ENCODE measurements at regions not wholly inside any gene's neighbourhood (a gene's known extent, or its start where the extent isn't known, plus 50 kb on each side); places are given as distances from the start of the nearest gene placed in this dataset.

DNA sequence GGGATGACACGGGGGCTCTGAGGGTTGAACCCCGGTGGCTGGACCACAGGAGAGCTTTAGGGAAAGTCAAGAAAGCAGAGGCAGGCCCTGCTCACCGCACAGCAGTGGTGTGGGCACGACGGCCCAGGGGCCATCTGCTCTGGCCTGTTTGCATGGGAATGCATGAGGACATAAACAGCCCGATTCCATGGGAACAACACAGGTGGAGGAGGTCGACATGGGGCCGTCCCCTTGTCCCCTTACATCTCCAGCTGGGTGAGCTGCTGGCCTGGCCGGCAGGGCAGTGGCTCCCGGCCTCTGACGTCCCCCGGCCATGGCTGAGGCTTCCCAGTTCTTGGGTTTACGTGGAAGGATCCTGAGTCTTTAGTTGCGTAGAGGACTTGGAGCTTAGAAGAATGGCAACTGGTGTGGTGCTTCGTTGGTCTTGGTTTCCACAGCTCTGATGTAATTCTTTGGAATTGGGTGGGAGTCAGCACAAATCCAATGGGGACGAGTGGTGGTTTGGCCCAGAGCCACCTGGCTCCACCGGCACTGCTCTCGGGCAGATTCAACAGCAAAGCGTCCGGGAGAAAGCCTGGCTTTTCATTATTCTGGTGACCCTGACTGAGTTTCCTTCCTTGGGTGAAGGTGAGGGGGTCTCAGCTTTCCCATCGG is 98.3 kb upstream of the HDAC4 start:
- no peaks in the 10 kb centered on the region for H3K79me2 ChIP-seq (ENCODE audit: control insufficient read depth, insufficient read depth, low read length)
- H3K4me3 ChIP-seq = no peak overlapping the region
- DNase-seq (ENCODE audit: extremely low read depth in 1 of 4, low spot score in 3 of 4) (no peak), FAIRE-seq (no peak), ATAC-seq (no peak)
- in situ Hi-C loops (cut with MboI) (no loop called here), intact Hi-C loops (cut with micrococcal nuclease) (no loop called here)
- H3K9me1 ChIP-seq (ENCODE audit: control insufficient read depth, insufficient read depth, low read length) = no peaks in the 10 kb centered on the region
- no peak overlapping the region for H2AFZ ChIP-seq (ENCODE audit: low read depth, low read length)
- H3K36me3 ChIP-seq (ENCODE audit: control insufficient read depth, insufficient read depth, low read length) = no peaks in the 10 kb centered on the region
- no peaks in the 10 kb centered on the region for H4K20me1 ChIP-seq (replicated peaks; ENCODE audit: control insufficient read depth, insufficient read depth, low read length)
- CTCF ChIA-PET (ENCODE audit: low intra/inter-chr PET ratio) = no interaction called here
- H3K27me3 ChIP-seq (ENCODE audit: control insufficient read depth in 2 of 2, insufficient read depth in 2 of 2, low read length in 2 of 2) = peaks cover 4 to 60% of the 10 kb centered on the region in 2 experiments; a peak in 3 of 5 replicates
- no peaks in the 10 kb centered on the region for H3K9me3 ChIP-seq (replicated peaks; ENCODE audit: control insufficient read depth, insufficient read depth, low read depth, low read length)
- no TSS peak for BruUV-seq (replicated peaks)
- POLR2A ChIA-PET = no interaction called here
- under 1% methylated on average over 18 of the region's 21 CpGs for WGBS (ENCODE audit: insufficient coverage, low coverage, missing lambda C conversion rate)
- no peak overlapping the region for H3K4me2 ChIP-seq (ENCODE audit: insufficient read depth, low read length)
- no peak for TF ChIP-seq HDGF (IDR thresholded peaks at IDR 0.05)
- TF ChIP-seq TRIM24 (IDR thresholded peaks at IDR 0.05) = no peak
- no peak for TF ChIP-seq DPF2 (IDR thresholded peaks at IDR 0.05)
- TF ChIP-seq, protein P1, sequence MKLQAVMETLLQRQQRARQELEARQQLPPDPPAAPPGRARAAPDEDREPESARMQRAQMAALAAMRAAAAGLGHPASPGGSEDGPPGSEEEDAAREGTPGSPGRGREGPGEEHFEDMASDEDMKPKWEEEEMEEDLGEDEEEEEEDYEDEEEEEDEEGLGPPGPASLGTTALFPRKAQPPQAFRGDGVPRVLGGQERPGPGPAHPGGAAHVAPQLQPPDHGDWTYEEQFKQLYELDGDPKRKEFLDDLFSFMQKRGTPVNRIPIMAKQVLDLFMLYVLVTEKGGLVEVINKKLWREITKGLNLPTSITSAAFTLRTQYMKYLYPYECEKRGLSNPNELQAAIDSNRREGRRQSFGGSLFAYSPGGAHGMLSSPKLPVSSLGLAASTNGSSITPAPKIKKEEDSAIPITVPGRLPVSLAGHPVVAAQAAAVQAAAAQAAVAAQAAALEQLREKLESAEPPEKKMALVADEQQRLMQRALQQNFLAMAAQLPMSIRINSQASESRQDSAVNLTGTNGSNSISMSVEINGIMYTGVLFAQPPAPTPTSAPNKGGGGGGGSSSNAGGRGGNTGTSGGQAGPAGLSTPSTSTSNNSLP (IDR thresholded peaks at IDR 0.05; ENCODE audit: borderline replicate concordance, low read depth, low read length) = no peak
- no peak for TF ChIP-seq SMAD3 (CRISPR knock-in tag; conservative IDR thresholded peaks at IDR 0.05)
- TF ChIP-seq PCBP2 (IDR thresholded peaks at IDR 0.05; ENCODE audit: low read depth, low read length, poor library complexity, severe bottlenecking) = no peak
- no peak for TF ChIP-seq ZC3H4 (CRISPR knock-in tag; IDR thresholded peaks at IDR 0.05; ENCODE audit: borderline replicate concordance)
- TF ChIP-seq FOS (IDR thresholded peaks at IDR 0.05; ENCODE audit: extremely low read depth, insufficient read length) = no peak
- TF ChIP-seq ZBTB17 (CRISPR knock-in tag; IDR thresholded peaks at IDR 0.05) = no peak
- no peak for TF ChIP-seq NBN (IDR thresholded peaks at IDR 0.05; ENCODE audit: low read depth)
- no peak for TF ChIP-seq CREBBP (IDR thresholded peaks at IDR 0.05; ENCODE audit: low read depth, low read length)
- TF ChIP-seq SRSF7 (optimal IDR thresholded peaks at IDR 0.05; ENCODE audit: low read depth, low read length) = no peak
- no peaks in the 10 kb centered on the region; a peak in 1 of 5 replicates for H3K4me1 ChIP-seq (replicated peaks in 1 of 2; ENCODE audit: control insufficient read depth in 2 of 2, insufficient read depth in 2 of 2, low read length in 2 of 2)
- no peak overlapping the region for H3K27ac ChIP-seq (ENCODE audit: extremely low read depth, low read depth, low read length)
- no peak overlapping the region for H3K9ac ChIP-seq (ENCODE audit: insufficient read depth in 1 of 2, low read depth in 2 of 2, low read length in 2 of 2)
